GM18868 (cell line): ENCODE measurements at regions not wholly inside any gene's neighbourhood (a gene's known extent, or its start where the extent isn't known, plus 50 kb on each side); places are given as distances from the start of the nearest gene placed in this dataset.

Experiments used
- ATAC-seq: cut with Tn5 transposase; IDR thresholded peaks from one replicate; pipeline ENCODE4 v1.9.1; 2021; ENCODE audit warnings: mild to moderate bottlenecking, moderate library complexity; ENCODE audit not compliant: unreplicated experiment

DNA sequence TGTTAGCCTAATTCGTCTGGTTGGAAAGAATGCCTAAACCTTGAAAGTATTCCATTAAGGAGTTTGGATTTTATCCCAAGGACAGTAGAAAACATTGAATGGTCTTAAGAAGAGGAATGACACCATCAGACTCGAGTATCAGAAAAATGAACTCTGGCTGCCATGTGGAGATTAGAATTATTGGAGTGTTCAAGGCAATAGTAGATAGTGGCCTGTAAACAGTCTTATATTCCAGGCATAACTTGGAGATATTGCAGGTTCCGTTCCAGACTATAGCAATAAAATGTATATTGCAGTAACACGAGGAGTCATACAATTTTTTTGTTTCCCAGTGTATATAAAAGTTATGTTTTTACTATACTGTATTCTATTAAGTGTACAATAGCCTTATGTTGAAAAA, 130.9 kb downstream of the GDAP2 start:
- ATAC-seq = no peak

DNA sequence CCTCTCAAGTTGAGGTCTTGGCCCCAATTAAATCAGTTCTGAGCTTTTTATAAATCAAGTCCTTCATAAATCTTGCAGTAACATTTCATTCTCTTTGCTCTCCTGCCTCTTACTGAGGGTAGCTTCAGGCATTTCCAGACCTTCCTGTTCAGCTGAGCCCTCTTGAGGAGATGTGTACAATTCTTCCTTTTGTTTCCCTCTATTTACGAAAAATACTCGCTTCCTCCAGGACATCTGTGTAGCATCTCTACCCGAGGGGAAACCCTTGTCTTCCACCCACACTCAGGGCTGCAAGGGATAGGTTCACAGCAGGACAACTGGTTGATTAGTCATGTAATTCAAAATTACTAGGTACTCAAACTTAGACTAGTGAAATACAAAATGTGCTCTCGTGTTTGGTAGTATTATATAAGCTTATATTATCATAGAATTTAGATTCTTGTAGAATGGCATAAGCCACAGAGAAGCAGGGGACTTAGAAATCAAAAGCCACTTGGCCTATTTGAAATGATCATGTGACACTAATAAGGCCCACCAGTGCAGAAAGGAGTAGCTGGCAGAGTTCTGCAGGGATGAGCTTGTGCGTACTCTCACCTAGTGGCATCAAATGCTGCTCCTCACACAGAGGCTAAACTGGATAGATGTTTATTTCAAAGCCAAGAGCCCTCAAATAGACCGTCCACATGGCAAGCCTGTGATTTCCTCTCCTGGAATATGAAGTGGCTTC, 126.7 kb downstream of the GDAP2 start:
- ATAC-seq = no peak

DNA sequence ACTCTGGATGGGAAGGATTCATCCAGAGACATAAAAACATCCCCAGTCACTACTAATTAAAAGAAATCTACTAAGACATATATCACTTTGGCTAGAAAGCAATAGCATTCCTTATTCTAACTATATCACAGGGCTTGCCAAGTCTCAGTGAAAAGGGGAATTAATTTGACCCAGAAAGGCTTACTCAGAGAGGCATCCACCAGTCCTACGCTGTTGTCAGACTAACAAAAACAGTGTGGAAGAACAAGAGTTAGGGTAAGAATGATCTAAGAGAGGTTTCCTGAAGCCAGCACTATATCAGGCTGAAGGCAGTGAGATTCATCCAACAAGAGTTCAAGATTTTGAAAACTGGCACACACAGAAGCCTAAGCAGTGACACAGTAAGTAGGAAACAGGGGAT, 126.1 kb downstream of the GDAP2 start:
- no peak for ATAC-seq

DNA sequence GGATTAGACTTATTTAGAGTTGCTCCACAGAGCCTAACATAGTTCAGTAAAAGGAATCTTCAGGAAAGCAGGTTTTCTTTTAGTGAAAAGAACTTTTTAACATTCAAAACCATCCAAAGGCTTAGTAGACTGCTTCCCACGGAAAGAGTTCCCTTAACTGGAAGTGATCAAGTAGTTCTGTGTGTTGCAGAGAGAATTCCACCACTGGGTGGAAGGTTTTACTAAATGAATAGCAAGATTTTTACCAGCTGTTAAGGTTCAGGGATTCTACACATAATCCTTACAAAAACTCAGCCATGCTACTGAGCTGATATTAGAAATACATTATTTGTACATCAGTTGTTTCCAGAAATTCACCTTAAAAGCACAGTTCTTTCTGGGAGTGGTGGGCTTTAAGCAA, 119.7 kb downstream of the GDAP2 start:
- no peak for ATAC-seq

DNA sequence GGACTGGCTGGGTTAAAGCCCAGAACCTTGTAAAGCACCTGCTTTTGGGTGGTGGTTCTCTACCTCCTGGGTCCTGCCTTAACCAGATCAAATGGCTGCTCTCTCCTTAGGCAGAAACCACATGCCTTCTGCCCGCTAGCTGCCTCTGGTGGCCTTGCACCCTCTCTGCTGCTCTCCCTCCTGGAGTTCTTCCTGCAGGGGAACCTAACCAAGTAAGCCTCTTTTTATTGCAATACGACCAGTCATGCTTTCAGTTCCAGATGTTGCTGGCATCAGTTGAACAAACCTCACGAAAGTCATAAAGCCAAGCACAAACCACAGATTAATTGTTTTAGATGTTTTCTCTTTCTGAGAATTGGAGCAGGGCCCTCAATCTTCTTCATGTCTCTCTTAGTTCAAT, 118.9 kb downstream of the GDAP2 start:
- no peak for ATAC-seq

DNA sequence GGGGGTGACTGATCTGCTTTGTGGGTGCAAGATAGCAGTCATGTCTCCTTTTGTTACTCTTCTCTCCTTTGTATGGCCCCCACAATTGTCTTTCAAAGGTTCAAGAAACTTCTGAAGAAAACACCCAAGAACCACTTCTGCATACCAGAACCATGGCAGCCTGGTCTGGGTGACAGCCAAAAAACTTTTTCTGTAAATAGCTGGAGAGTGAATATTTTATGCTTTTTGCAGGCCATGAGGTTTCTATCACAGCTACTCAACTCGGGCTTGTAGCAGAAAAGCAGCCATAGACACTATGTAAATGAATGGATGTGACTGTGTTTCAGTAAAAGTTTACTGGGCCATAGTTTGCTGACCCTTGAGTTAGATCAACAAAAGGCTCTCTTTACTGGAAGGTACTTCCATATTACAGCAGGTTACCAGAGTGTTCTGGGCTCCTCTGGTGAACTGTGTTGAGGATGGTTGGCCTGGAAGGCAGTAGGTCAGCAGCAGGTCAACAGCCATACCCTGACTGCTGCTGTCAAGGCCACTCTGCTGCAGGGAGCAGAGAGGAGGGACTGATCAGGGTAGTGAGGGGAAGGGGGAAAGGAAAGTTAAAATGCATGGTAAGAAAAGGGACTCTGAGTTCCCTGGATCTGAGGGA, 116.4 kb downstream of the GDAP2 start:
- no peak for ATAC-seq
